Keratinocyte (primary cell): ENCODE measurements at regions not wholly inside any gene's neighbourhood (a gene's known extent, or its start where the extent isn't known, plus 50 kb on each side); places are given as distances from the start of the nearest gene placed in this dataset.

ENCODE experiments used
- CTCF ChIP-seq, 3 experiments: IDR thresholded peaks in 1 of 3; conservative IDR thresholded peaks in 1 of 3; optimal IDR thresholded peaks in 1 of 3; 2 replicates in 2 of 3; 3 replicates in 1 of 3; pipeline versions ENCODE3 to v1.5.1; 2011; ENCODE audit warnings: low read length in 3 of 3, mild to moderate bottlenecking in 3 of 3, moderate library complexity in 2 of 3, control low read depth in 1 of 3, inconsistent platforms in 1 of 3; ENCODE audit not compliant: insufficient read depth in 2 of 3; ENCODE audit errors: extremely low read depth in 1 of 3
- EZH2 ChIP-seq: IDR thresholded peaks from one replicate; pipeline ENCODE4 v1.6.1; 2012; ENCODE audit warnings: inconsistent platforms, mild to moderate bottlenecking, low read length, moderate library complexity

GRCh38 chr20:11145616-11146015 is 471.8 kb upstream of the JAG1 start:
- no peak for TF ChIP-seq CTCF (optimal IDR thresholded peaks at IDR 0.05 in 1 of 3, IDR thresholded peaks at IDR 0.05 in 1 of 3, conservative IDR thresholded peaks at IDR 0.05 in 1 of 3; ENCODE audit: extremely low read depth in 1 of 3, insufficient read depth in 2 of 3, low read length in 3 of 3)
- no peak for TF ChIP-seq EZH2
